ENCODE measurements at regions not wholly inside any gene's neighbourhood (a gene's known extent, or its start where the extent isn't known, plus 50 kb on each side); places are given as distances from the start of the nearest gene placed in this dataset.
A peak's percentile ranks its signal among the peaks of the same experiment; 100 is the strongest.

GRCh38 chr1:234957330-234958065, 171.1 kb downstream of the TOMM20 start (continued):
- TF ChIP-seq PATZ1 (CRISPR knock-in tag; IDR thresholded peaks at IDR 0.05; ENCODE audit: borderline replicate concordance), result 0 out of 2 replicates have a peak, but pooled peaks have one; percentile 6
- no peak for TF ChIP-seq ARID2 (IDR thresholded peaks at IDR 0.05)
- peak; percentile 8; the same call in 1 of the 2 replicates for TF ChIP-seq PHF8 (IDR thresholded peaks at IDR 0.05; ENCODE audit: borderline replicate concordance, low read length)
- 0 out of 2 replicates have a peak, but pooled peaks have one; percentile 70 for TF ChIP-seq CUX1 (CRISPR knock-in tag; IDR thresholded peaks at IDR 0.05)
- no peak for TF ChIP-seq NR4A1 (CRISPR knock-in tag; IDR thresholded peaks at IDR 0.05)
- TF ChIP-seq NR4A1 (tag; IDR thresholded peaks at IDR 0.05), result 0 out of 2 replicates have a peak, but pooled peaks have one; percentile 50
- TF ChIP-seq BHLHE40 (IDR thresholded peaks at IDR 0.05; ENCODE audit: low read length), result peak; percentile 76
- 0 out of 2 replicates have a peak, but pooled peaks have one; percentile 40 for TF ChIP-seq CREB3 (tag; conservative IDR thresholded peaks at IDR 0.05; ENCODE audit: low read depth)
- TF ChIP-seq ETV5 (CRISPR knock-in tag; IDR thresholded peaks at IDR 0.05; ENCODE audit: low read depth), result peak; percentile 96
- peak; percentile 78; the same call in 1 of the 2 replicates for TF ChIP-seq ZBTB2 (IDR thresholded peaks at IDR 0.05)
- peak; percentile 68 for TF ChIP-seq TCF3 (CRISPR knock-in tag; IDR thresholded peaks at IDR 0.05)
- TF ChIP-seq NR2C1 (IDR thresholded peaks at IDR 0.05), result peak; percentile 93
- peak; percentile 96 for TF ChIP-seq NR2C1 (tag; IDR thresholded peaks at IDR 0.05)
- no peak for TF ChIP-seq HNRNPK (IDR thresholded peaks at IDR 0.05; ENCODE audit: low read depth, low read length, poor library complexity, severe bottlenecking)
- peak; percentile 70 for TF ChIP-seq MTA3 (IDR thresholded peaks at IDR 0.05; ENCODE audit: borderline replicate concordance)
- TF ChIP-seq LCOR (CRISPR knock-in tag; IDR thresholded peaks at IDR 0.05), result peak; percentile 77; the same call in 1 of the 2 replicates
- TF ChIP-seq MLX (CRISPR knock-in tag; conservative IDR thresholded peaks at IDR 0.05), result no peak

Data from K562 (cell line).